Esophagus muscularis mucosa (tissue), 4 donors: ENCODE measurements at regions not wholly inside any gene's neighbourhood (a gene's known extent, or its start where the extent isn't known, plus 50 kb on each side); places are given as distances from the start of the nearest gene placed in this dataset.

ENCODE experiments used
- DNase-seq: peaks from one replicate; pipeline ENCODE4 v3.0.0-alpha.2; 2017; ENCODE audit errors: extremely low spot score
- H3K27ac ChIP-seq, 4 donors: fragments of 200-600 bp; sonication (generic); replicated peaks in 1 of 4; 1 replicate in 3 of 4; 2 replicates in 1 of 4; pipeline ENCODE4 v1.5.1; 2016 to 2019; ENCODE audit warnings: mild to moderate bottlenecking in 1 of 4
- H3K27me3 ChIP-seq, 4 donors: fragments of 200-600 bp; sonication (generic); one replicate each; pipeline versions ENCODE4 v1.5.1 to v1.6.0; 2016 to 2019
- H3K36me3 ChIP-seq, 4 donors: fragments of 200-600 bp; sonication (generic); one replicate each; pipeline ENCODE4 v1.5.1; 2016 to 2019
- H3K4me1 ChIP-seq, 4 donors: fragments of 200-600 bp; sonication (generic); one replicate each; pipeline ENCODE4 v1.5.1; 2016 to 2019
- H3K4me3 ChIP-seq, 4 donors: fragments of 200-600 bp; sonication (generic); 1 replicate in 2 of 4; 2 replicates in 2 of 4; pipeline ENCODE4 v1.5.1; 2016 to 2019; ENCODE audit warnings: mild to moderate bottlenecking in 4 of 4, moderate library complexity in 1 of 4
- H3K9me3 ChIP-seq, 4 donors: fragments of 200-600 bp; sonication (generic); 1 replicate in 3 of 4; 2 replicates in 1 of 4; pipeline ENCODE4 v1.5.1; 2016 to 2019
- EP300 ChIP-seq: sonication (generic); formaldehyde crosslinking; IDR thresholded peaks from one replicate; pipeline ENCODE4 v1.6.1; 2017; ENCODE audit warnings: antibody characterized with exemption
- POLR2A ChIP-seq: fragments of 450-650 bp; IDR thresholded peaks from one replicate; pipeline ENCODE4 v1.6.1; 2017; ENCODE audit warnings: antibody characterized with exemption, moderate library complexity, mild to moderate bottlenecking, low read depth
- POLR2AphosphoS5 ChIP-seq, 2 donors: sonication (generic); formaldehyde crosslinking; IDR thresholded peaks; one replicate each; pipeline ENCODE4 v1.6.1; 2017; ENCODE audit warnings: antibody characterized with exemption in 2 of 2
- WGBS: methylation state at CpG from one replicate; pipeline ENCODE4 v1.1.5; 2018; 5-methylcytosine and 5-hydroxymethylcytosine counted together
- intact Hi-C: fragments of 100-400 bp; cut with DNase I; formaldehyde crosslinking; loops from one replicate; pipeline ENCODE4 v1.15.1; 2023
- TF ChIP-seq, protein P1 (sequence below), 3 experiments: fragments of 200-600 bp in 2 of 3; fragments of 450-650 bp in 1 of 3; sonication (generic) in 2 of 3; IDR thresholded peaks; one replicate each; pipeline ENCODE4 v1.5.1; 2017 to 2019; ENCODE audit warnings: antibody characterized with exemption in 3 of 3, mild to moderate bottlenecking in 2 of 3, moderate library complexity in 1 of 3

DNA sequence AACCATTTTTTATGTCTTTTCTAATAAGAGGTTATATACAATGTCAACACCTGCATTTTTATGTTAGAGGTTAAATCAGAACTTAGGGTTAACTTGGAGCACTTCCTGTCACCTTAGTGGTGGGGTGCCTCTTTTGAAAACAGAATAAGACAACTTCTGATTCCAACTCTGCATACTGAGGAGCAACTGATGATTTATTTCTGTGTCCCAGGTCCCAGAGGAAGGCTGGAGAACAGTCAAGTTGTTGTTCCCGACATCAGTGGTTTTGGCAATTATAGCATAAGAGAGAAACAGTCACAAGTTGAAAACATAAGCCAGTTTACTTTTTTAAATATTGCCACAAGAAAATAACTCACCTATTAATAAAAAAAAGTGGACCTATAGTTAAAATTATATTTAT is 871.0 kb upstream of the ADAMTS5 start:
- no peaks in the 10 kb centered on the region for H3K9me3 ChIP-seq
- DNase-seq, result no peak
- H3K36me3 ChIP-seq, result no peaks in the 10 kb centered on the region
- peak overlapping the region in 2 of 4 donors; percentile 3 to 32 for H3K27ac ChIP-seq
- WGBS, result 55% methylated on average over 1 of the region's 1 CpG
- intact Hi-C loops, result no loop called here
- H3K27me3 ChIP-seq, result no peaks in the 10 kb centered on the region
- H3K4me1 ChIP-seq, result peaks cover 0 to 39% (median 26%) of the 10 kb centered on the region in 4 donors
- H3K4me3 ChIP-seq, result no peak overlapping the region
- TF ChIP-seq POLR2A (no peak), EP300 (no peak)
- TF ChIP-seq, protein P1, sequence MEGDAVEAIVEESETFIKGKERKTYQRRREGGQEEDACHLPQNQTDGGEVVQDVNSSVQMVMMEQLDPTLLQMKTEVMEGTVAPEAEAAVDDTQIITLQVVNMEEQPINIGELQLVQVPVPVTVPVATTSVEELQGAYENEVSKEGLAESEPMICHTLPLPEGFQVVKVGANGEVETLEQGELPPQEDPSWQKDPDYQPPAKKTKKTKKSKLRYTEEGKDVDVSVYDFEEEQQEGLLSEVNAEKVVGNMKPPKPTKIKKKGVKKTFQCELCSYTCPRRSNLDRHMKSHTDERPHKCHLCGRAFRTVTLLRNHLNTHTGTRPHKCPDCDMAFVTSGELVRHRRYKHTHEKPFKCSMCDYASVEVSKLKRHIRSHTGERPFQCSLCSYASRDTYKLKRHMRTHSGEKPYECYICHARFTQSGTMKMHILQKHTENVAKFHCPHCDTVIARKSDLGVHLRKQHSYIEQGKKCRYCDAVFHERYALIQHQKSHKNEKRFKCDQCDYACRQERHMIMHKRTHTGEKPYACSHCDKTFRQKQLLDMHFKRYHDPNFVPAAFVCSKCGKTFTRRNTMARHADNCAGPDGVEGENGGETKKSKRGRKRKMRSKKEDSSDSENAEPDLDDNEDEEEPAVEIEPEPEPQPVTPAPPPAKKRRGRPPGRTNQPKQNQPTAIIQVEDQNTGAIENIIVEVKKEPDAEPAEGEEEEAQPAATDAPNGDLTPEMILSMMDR (IDR thresholded peaks at IDR 0.05), result no peak

- WGBS, result 79% methylated on average over 3 of the region's 3 CpGs
- Histone ChIP-seq H3K9me3 (no peaks in the 10 kb centered on the region), H3K27ac (no peak overlapping the region), H3K4me1 (peaks cover 0 to 31% (median 19%) of the 10 kb centered on the region in 4 donors), H3K4me3 (no peak overlapping the region), H3K36me3 (no peaks in the 10 kb centered on the region), H3K27me3 (no peaks in the 10 kb centered on the region)
- intact Hi-C loops, result no loop called here
- no peak for DNase-seq
- no peak for TF ChIP-seq POLR2A
- TF ChIP-seq, protein P1 (IDR thresholded peaks at IDR 0.05), result no peak
- TF ChIP-seq EP300, result no peak
- no peak for TF ChIP-seq POLR2AphosphoS5 (IDR thresholded peaks at IDR 0.05)
Observed at GRCh38 chr21:27833298-27833697, 866.4 kb upstream of the ADAMTS5 start.

DNA sequence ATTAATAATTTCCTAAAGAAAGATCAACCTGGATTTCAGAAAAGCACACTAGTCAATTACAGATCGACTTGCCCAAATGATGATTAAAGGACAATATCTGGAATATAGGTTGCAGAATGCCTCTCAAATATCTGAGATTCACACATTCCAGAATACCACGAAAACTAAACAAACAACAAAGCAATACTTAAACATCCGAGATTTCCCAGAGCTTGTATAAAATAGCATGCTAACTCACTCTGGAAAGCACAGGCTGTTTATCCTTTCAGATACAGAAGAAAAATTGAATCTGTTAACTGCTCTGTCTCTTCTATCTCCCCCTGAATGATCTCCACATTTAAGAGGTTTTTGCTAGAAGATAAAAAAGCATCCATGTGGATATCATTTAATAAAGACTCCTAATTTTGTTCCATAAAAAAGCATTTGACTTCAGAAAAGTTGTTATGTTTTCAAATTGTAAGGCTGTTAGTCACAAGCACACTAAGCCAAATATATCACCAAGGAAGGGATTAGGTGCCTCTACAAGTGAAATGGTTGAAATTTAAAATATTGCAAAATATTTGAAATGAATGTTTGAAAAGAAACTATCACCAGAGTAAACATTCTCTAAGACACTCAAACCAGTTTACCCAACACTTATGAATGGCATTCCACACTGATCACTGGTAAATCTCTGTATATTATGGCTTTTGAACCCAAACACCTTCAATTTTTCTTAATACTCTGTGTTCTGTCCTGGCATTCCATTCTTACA is 865.1 kb upstream of the ADAMTS5 start:
- intact Hi-C loops, result no loop called here
- Histone ChIP-seq H3K4me3 (no peak overlapping the region), H3K9me3 (no peaks in the 10 kb centered on the region), H3K27me3 (no peaks in the 10 kb centered on the region), H3K4me1 (peaks cover 0 to 23% (median 15%) of the 10 kb centered on the region in 4 donors), H3K27ac (peak overlapping the region; percentile 4 to 35 (median 16)), H3K36me3 (no peaks in the 10 kb centered on the region)
- 35% methylated on average over 3 of the region's 3 CpGs for WGBS
- DNase-seq, result no peak
- TF ChIP-seq, protein P1 (IDR thresholded peaks at IDR 0.05), result no peak
- TF ChIP-seq POLR2AphosphoS5 (IDR thresholded peaks at IDR 0.05), result no peak
- no peak for TF ChIP-seq EP300
- TF ChIP-seq POLR2A, result no peak

DNA sequence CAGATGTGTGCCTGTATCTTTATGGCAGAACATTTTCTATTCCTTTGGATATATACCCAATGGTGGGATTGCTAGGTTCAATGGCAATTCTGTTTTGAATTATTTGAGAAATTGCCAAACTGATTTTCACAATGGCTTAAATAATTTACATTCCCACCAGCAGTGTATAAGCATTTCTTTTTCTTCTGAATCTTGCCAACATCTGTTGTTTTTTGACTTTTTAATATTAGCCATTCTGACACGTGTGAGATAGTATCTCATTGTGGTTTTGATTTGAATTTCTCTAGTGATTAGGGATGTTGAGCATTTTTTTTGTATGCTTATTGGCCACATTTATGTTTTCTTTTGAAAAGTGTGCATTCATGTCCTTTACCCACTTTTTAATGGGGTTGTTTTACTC is 864.3 kb upstream of the ADAMTS5 start:
- intact Hi-C loops, result no loop called here
- Histone ChIP-seq H3K9me3 (no peaks in the 10 kb centered on the region), H3K36me3 (no peaks in the 10 kb centered on the region), H3K27ac (no peak overlapping the region), H3K27me3 (no peaks in the 10 kb centered on the region), H3K4me1 (peaks cover 0 to 23% (median 15%) of the 10 kb centered on the region in 4 donors), H3K4me3 (no peak overlapping the region)
- no peak for TF ChIP-seq EP300
- TF ChIP-seq, protein P1 (IDR thresholded peaks at IDR 0.05), result no peak
- no peak for TF ChIP-seq POLR2AphosphoS5 (IDR thresholded peaks at IDR 0.05)
- no peak for TF ChIP-seq POLR2A
- no peak for DNase-seq
- 26% methylated on average over 1 of the region's 1 CpG for WGBS
